DOHH2 (cell line): ENCODE measurements at regions not wholly inside any gene's neighbourhood (a gene's known extent, or its start where the extent isn't known, plus 50 kb on each side); places are given as distances from the start of the nearest gene placed in this dataset.
"Not testable (repeated sequence)": the region's sequence is repeated elsewhere in the genome, so short reads cannot be mapped to it uniquely, and the experiment has no call there.

Source experiments
- H3F3A ChIP-seq: fragments of 200-600 bp; sonication (generic), shearing (Covaris generic); 2 replicates; pipeline ENCODE4 v1.6.0; 2016; ENCODE audit warnings: antibody characterized with exemption, mild to moderate bottlenecking; ENCODE audit not compliant: control insufficient read depth, insufficient read depth
- H3K27ac ChIP-seq: fragments of 200-600 bp; sonication (generic); 2 replicates; pipeline ENCODE4 v1.5.1; 2014; ENCODE audit warnings: low read depth, mild to moderate bottlenecking, low read length, moderate library complexity
- H3K27me3 ChIP-seq: fragments of 200-600 bp; sonication (generic); 2 replicates; pipeline ENCODE4 v1.6.1; 2014; ENCODE audit warnings: mild to moderate bottlenecking, low read length, mixed read lengths; ENCODE audit not compliant: control insufficient read depth
- H3K36me3 ChIP-seq: fragments of 200-600 bp; sonication (generic); 2 replicates; pipeline ENCODE4 v1.6.1; 2014; ENCODE audit warnings: mild to moderate bottlenecking, low read length, moderate library complexity, mixed read lengths; ENCODE audit not compliant: control insufficient read depth
- H3K4me1 ChIP-seq: fragments of 200-600 bp; sonication (generic); 2 replicates; pipeline ENCODE4 v1.6.1; 2014; ENCODE audit warnings: mild to moderate bottlenecking, low read length, mixed read lengths; ENCODE audit not compliant: control insufficient read depth
- H3K4me2 ChIP-seq: fragments of 200-600 bp; sonication (generic); 2 replicates; pipeline ENCODE4 v1.6.0; 2014; ENCODE audit warnings: mild to moderate bottlenecking, low read length, moderate library complexity
- H3K4me3 ChIP-seq: fragments of 200-600 bp; sonication (generic); 2 replicates; pipeline ENCODE4 v1.5.1; 2014; ENCODE audit warnings: mild to moderate bottlenecking, low read length, mixed read lengths
- H3K79me2 ChIP-seq: fragments of 200-600 bp; sonication (generic); 2 replicates; pipeline ENCODE4 v1.6.1; 2014; ENCODE audit warnings: mild to moderate bottlenecking, low read length, mixed read lengths; ENCODE audit not compliant: control insufficient read depth
- H3K9me2 ChIP-seq: fragments of 200-600 bp; sonication (generic); replicated peaks from 2 replicates; pipeline ENCODE4 v1.6.1; 2014; ENCODE audit warnings: mild to moderate bottlenecking, low read length, mixed read lengths; ENCODE audit not compliant: control insufficient read depth
- H3K9me3 ChIP-seq: fragments of 200-600 bp; sonication (generic); 2 replicates; pipeline ENCODE4 v1.6.1; 2014; ENCODE audit warnings: antibody characterized with exemption, low read length, mixed read lengths; ENCODE audit not compliant: control insufficient read depth, insufficient read depth
- H4K20me1 ChIP-seq: fragments of 200-600 bp; sonication (generic); 2 replicates; pipeline ENCODE4 v1.6.0; 2014; ENCODE audit warnings: low read depth, mild to moderate bottlenecking, antibody characterized with exemption, low read length, moderate library complexity; ENCODE audit not compliant: control insufficient read depth, insufficient read depth
- CTCF ChIP-seq: fragments of 200-600 bp; sonication (generic); IDR thresholded peaks from one replicate; pipeline ENCODE4 v1.5.1; 2014; ENCODE audit warnings: antibody characterized with exemption, mild to moderate bottlenecking, low read depth, low read length; ENCODE audit not compliant: poor library complexity, severe bottlenecking
- EZH2phosphoT487 ChIP-seq: fragments of 200-600 bp; sonication (generic); IDR thresholded peaks from 2 replicates; pipeline ENCODE4 v1.6.1; 2017; ENCODE audit warnings: borderline replicate concordance, mild to moderate bottlenecking, antibody characterized with exemption, low read length, moderate library complexity, mixed read lengths

DNA sequence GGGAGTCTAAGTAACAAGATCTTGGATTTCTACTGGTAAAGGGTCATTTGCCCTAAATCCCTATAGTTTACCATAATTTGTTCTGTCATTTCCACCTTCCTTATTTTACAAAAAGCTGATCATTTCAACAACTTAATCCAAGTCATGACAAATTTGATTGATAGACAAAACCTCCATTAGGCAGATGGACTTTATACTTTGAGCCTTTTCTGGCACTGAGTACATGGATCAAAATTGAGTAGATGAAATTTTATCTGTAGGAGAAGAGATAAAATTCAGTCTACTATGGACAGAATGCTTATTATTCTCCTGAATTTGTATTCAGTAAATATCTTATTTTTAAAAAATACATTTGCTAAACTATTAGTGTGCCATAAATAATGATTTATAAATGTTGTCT, 62.6 kb upstream of the NRIP1 start:
- Histone ChIP-seq H3K4me1 (no peaks in the 10 kb centered on the region), H3K9me2 (no peaks in the 10 kb centered on the region), H3K9me3 (no peaks in the 10 kb centered on the region; the same call in 1 of the 2 replicates), H3K4me3 (no peak overlapping the region), H3K79me2 (no peaks in the 10 kb centered on the region), H4K20me1 (no peaks in the 10 kb centered on the region), H3K27me3 (no peaks in the 10 kb centered on the region), H3K27ac (no peak overlapping the region), H3F3A (no peaks in the 10 kb centered on the region), H3K4me2 (no peak overlapping the region), H3K36me3 (no peaks in the 10 kb centered on the region)
- TF ChIP-seq CTCF, result no peak
- TF ChIP-seq EZH2phosphoT487, result no peak

DNA sequence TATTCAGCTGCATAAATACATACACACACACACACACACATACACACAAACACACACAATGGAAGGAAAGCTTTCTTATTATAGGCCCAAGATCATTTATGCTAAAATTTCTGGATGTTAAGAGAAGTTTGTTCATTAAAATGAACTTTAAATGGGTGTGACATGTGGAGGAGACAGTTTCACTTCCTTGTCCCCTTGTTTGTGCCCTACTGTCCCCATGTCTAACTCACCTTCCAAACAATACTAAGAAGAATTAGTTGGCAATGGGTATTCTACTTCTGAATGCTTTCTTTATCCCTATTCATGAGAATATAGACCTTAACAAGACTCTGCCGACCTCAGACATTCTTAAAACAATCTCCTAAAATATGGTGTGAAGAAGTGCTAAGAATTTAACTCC, 63.5 kb upstream of the NRIP1 start:
- no peaks in the 10 kb centered on the region; the same call in 1 of the 2 replicates for H3K9me3 ChIP-seq
- no peak for TF ChIP-seq CTCF
- no peak for TF ChIP-seq EZH2phosphoT487
- no peaks in the 10 kb centered on the region for H3K4me1 ChIP-seq
- H3K4me3 ChIP-seq, result no peak overlapping the region
- H3K4me2 ChIP-seq, result no peak overlapping the region
- no peaks in the 10 kb centered on the region for H3K79me2 ChIP-seq
- no peak overlapping the region for H3K27ac ChIP-seq
- H3K27me3 ChIP-seq, result no peaks in the 10 kb centered on the region
- H3K9me2 ChIP-seq, result no peaks in the 10 kb centered on the region
- H3F3A ChIP-seq, result no peaks in the 10 kb centered on the region
- H3K36me3 ChIP-seq, result no peaks in the 10 kb centered on the region
- H4K20me1 ChIP-seq, result no peaks in the 10 kb centered on the region

GRCh38 chr21:15128714-15129113, 63.9 kb upstream of the NRIP1 start:
- H3K27me3 ChIP-seq, result not testable (repeated sequence)

DNA sequence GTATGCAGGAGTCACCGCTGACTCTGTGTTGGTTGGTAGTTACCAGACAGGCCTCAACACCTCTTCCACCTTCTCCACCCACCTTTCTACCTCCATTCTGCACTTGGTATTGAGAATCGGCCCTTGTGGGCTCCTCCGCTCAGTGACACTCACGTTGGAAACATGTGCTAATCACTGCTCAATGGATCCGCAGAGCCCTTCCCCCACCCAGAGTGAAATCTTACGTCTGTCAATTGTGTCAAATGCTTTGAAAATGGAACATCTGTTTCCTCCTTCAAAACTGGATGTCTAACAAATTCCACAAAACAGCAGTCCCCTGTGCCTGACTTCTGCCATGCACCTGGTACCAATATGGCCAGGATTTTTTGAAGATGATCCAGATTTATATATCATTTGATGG, 65.5 kb upstream of the NRIP1 start:
- H3K4me2 ChIP-seq, result no peak overlapping the region
- H3K4me3 ChIP-seq, result no peak overlapping the region
- no peaks in the 10 kb centered on the region for H3K9me2 ChIP-seq

More at GRCh38 chr21:15128714-15129113, 63.9 kb upstream of the NRIP1 start:
- H3K9me2 ChIP-seq, H3K36me3 ChIP-seq, H3F3A ChIP-seq, H3K9me3 ChIP-seq, H3K4me1 ChIP-seq, H3K79me2 ChIP-seq, H3K4me2 ChIP-seq, H4K20me1 ChIP-seq, H3K4me3 ChIP-seq, H3K27ac ChIP-seq: not testable (repeated sequence)

More for the DNA sequence above, 65.5 kb upstream of the NRIP1 start:
- no peaks in the 10 kb centered on the region for H3K79me2 ChIP-seq
- no peaks in the 10 kb centered on the region for H3K4me1 ChIP-seq
- no peak overlapping the region for H3K27ac ChIP-seq
- TF ChIP-seq EZH2phosphoT487 (no peak), CTCF (no peak)
- no peaks in the 10 kb centered on the region; the same call in 1 of the 2 replicates for H3K9me3 ChIP-seq
- no peaks in the 10 kb centered on the region for H3K27me3 ChIP-seq
- H3K36me3 ChIP-seq, result no peaks in the 10 kb centered on the region
- H3F3A ChIP-seq, result no peaks in the 10 kb centered on the region
- H4K20me1 ChIP-seq, result no peaks in the 10 kb centered on the region
